NB4 (cell line): ENCODE measurements at regions not wholly inside any gene's neighbourhood (a gene's known extent, or its start where the extent isn't known, plus 50 kb on each side); places are given as distances from the start of the nearest gene placed in this dataset.

Experiments used
- DNase-seq: peaks from one replicate; pipeline ENCODE4 v3.0.0; 2010; ENCODE audit warnings: low read depth
- H3K4me3 ChIP-seq: one replicate; pipeline ENCODE4 v1.5.1; 2011; ENCODE audit warnings: mild to moderate bottlenecking, low read depth, low read length, moderate library complexity
- MYC ChIP-seq: IDR thresholded peaks from 2 replicates; pipeline ENCODE4 v1.6.1; 2011; ENCODE audit warnings: low read depth, low read length
- POLR2A ChIP-seq: IDR thresholded peaks from 2 replicates; pipeline ENCODE4 v1.6.1; 2011; ENCODE audit warnings: mild to moderate bottlenecking; ENCODE audit not compliant: insufficient read length; ENCODE audit errors: extremely low read depth
- TF ChIP-seq, protein P1 (sequence below): IDR thresholded peaks from one replicate; pipeline ENCODE4 v1.5.1; 2012; ENCODE audit warnings: low read depth, low read length
- TF ChIP-seq, protein P2 (sequence below): IDR thresholded peaks from 2 replicates; pipeline ENCODE4 v1.6.1; 2011; ENCODE audit warnings: low read depth, low read length

DNA sequence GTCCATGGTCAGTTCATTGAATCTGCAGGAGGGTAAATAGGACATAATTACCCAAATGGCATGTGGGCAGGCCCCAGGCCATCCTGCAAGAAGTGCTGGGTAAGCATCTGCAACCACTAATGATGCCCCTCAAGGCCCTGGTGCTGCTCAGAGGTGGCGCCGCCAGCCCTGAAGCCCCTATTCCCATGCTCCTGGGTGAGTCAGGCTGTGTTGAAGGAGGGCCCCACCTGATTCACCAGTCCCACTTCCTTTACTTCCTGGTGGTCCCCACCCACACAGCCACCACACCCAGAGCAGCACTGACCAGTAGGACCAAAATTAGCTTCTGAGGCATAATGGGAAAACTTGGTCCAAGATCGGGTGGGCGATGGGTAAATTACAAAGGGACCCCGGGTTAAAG, 120.4 kb upstream of the SPRY4 start:
- TF ChIP-seq POLR2A (no peak), MYC (no peak)
- TF ChIP-seq, protein P1, sequence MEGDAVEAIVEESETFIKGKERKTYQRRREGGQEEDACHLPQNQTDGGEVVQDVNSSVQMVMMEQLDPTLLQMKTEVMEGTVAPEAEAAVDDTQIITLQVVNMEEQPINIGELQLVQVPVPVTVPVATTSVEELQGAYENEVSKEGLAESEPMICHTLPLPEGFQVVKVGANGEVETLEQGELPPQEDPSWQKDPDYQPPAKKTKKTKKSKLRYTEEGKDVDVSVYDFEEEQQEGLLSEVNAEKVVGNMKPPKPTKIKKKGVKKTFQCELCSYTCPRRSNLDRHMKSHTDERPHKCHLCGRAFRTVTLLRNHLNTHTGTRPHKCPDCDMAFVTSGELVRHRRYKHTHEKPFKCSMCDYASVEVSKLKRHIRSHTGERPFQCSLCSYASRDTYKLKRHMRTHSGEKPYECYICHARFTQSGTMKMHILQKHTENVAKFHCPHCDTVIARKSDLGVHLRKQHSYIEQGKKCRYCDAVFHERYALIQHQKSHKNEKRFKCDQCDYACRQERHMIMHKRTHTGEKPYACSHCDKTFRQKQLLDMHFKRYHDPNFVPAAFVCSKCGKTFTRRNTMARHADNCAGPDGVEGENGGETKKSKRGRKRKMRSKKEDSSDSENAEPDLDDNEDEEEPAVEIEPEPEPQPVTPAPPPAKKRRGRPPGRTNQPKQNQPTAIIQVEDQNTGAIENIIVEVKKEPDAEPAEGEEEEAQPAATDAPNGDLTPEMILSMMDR: no peak
- TF ChIP-seq, protein P2, sequence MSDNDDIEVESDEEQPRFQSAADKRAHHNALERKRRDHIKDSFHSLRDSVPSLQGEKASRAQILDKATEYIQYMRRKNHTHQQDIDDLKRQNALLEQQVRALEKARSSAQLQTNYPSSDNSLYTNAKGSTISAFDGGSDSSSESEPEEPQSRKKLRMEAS: no peak
- H3K4me3 ChIP-seq: no peak overlapping the region
- DNase-seq: no peak

DNA sequence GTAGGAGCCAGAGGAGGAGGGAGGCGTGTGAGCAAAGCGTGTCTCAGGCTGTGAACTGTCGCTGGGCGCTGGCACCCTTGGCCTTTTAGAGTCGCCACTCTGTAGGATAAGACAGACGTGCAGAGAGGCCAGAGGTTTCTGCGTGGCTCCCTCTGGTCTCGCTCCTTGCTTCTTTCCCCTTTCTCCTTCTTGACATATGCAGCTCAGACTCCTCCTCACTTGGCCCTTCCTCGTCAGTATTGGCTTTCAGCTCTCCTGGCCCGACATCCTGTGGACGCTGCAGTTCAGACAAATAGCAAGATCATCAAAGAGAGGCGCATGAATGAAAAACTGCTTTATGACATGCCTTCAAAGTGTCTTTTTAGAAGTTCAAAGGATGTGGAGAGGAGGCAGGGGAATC, 116.8 kb upstream of the SPRY4 start:
- no peak overlapping the region for H3K4me3 ChIP-seq
- TF ChIP-seq, protein P1: no peak
- TF ChIP-seq, protein P2: no peak
- TF ChIP-seq MYC (no peak), POLR2A (no peak)
- DNase-seq: no peak

DNA sequence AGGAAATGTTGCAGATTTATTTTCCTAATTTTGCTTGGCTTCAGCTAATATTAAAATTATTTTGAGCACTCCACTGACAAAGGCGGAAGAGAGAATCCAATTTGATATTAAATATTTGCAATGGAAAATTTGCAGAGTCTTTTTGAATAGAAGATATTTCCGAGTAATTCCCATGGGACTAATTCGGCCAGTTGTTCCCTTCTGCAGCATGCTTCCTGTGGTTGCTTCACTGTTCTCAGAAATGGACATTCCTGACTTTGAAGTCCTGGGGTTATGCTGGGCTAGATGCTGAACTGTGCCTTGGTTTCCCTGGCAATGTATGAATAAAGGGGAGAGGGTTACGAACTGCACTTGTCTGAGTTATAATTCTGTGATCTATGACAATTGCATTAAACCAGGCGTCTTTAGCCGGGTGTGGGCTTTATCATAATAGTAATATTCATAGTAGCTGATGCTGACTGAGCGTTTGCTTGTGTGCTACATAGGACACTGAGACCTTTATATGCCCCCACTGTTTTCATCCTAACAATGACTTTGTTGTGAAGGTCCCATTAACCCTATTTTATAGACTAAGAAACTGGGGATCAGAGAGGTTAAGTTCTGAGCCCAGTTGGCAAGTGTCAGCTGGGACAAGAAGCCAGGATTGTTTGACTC, 114.5 kb upstream of the SPRY4 start:
- DNase-seq: no peak
- TF ChIP-seq POLR2A: no peak
- no peak for TF ChIP-seq MYC
- TF ChIP-seq, protein P2: no peak
- TF ChIP-seq, protein P1: no peak
- no peak overlapping the region for H3K4me3 ChIP-seq

DNA sequence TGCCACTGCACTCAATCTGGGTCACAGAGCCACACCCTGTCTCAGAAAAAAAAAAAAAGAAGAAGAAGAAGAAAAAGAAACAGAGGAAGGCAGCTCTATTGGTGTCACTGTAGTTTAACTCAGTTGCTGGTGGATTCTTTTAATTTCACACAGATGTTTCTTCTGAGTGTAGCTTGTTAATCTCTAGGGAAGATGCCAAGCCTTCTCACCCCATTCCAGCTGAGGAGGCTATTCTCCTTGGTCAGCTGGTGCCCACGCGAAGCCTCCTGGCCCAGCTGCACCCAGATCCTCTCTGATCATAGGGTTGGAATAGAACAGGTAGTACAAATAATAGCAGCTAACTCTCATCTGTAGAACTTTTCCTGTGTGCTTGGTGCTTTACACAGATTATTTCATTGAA, 113.8 kb upstream of the SPRY4 start:
- no peak overlapping the region for H3K4me3 ChIP-seq
- DNase-seq: no peak
- TF ChIP-seq, protein P2: no peak
- TF ChIP-seq POLR2A: no peak
- TF ChIP-seq, protein P1: no peak
- TF ChIP-seq MYC: no peak

DNA sequence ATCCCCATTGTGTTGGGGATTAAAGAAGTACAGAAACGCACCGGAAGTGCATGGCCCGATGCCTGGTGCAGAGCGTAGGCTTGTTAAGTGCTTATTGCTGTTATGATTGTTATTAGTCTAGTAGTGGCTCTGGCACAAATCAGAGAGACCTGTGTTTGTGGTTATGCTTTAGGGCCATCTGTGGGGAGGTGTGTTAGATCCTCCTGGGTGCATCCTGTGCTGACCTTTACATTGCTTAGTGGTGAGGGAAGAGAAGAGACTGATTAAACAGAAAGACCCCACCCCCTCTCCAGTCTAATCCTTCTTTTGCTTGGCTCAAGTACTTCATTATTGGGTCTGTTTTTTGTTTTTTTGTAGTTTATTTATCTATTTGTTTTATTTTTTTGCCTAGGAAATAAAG, 112.7 kb upstream of the SPRY4 start:
- no peak overlapping the region for H3K4me3 ChIP-seq
- TF ChIP-seq, protein P2: no peak
- TF ChIP-seq MYC: no peak
- TF ChIP-seq POLR2A: no peak
- TF ChIP-seq, protein P1: no peak
- DNase-seq: no peak
